Breast epithelium (tissue), 4 donors: ENCODE measurements at regions not wholly inside any gene's neighbourhood (a gene's known extent, or its start where the extent isn't known, plus 50 kb on each side); places are given as distances from the start of the nearest gene placed in this dataset.

Source experiments
- DNase-seq, 2 donors: peaks; one replicate each; pipeline ENCODE4 v3.0.0-alpha.2; 2019; ENCODE audit warnings: low spot score in 2 of 2
- H3K27ac ChIP-seq, 2 donors: fragments of 200-600 bp; sonication (generic) in 1 of 2; one replicate each; pipeline ENCODE4 v1.5.1; 2016 to 2019; ENCODE audit warnings: mild to moderate bottlenecking in 1 of 2
- H3K27me3 ChIP-seq, 2 donors: fragments of 200-600 bp; sonication (generic) in 1 of 2; one replicate each; pipeline versions ENCODE4 v1.5.1 to v1.6.0; 2017 to 2019; ENCODE audit warnings: control low read depth in 1 of 2, mild to moderate bottlenecking in 1 of 2
- H3K36me3 ChIP-seq: fragments of 200-600 bp; one replicate; pipeline ENCODE4 v1.5.1; 2019
- H3K4me1 ChIP-seq, 2 donors: fragments of 200-600 bp; sonication (generic); one replicate each; pipeline ENCODE4 v1.5.1; 2016 to 2019; ENCODE audit warnings: control low read depth in 1 of 2
- H3K4me3 ChIP-seq, 3 donors: fragments of 200-600 bp; sonication (generic); 1 replicate in 2 of 3; 2 replicates in 1 of 3; pipeline ENCODE4 v1.5.1; 2016 to 2019; ENCODE audit warnings: mild to moderate bottlenecking in 3 of 3, moderate library complexity in 2 of 3
- H3K9me3 ChIP-seq, 2 donors: fragments of 200-600 bp; sonication (generic) in 1 of 2; one replicate each; pipeline ENCODE4 v1.5.1; 2016 to 2019; ENCODE audit warnings: control low read depth in 1 of 2
- POLR2A ChIP-seq: fragments of 450-650 bp; IDR thresholded peaks from one replicate; pipeline ENCODE4 v1.6.1; 2016; ENCODE audit warnings: antibody characterized with exemption, mild to moderate bottlenecking, moderate library complexity
- POLR2AphosphoS5 ChIP-seq, 3 donors: sonication (generic); formaldehyde crosslinking; IDR thresholded peaks; one replicate each; pipeline ENCODE4 v1.6.1; 2017; ENCODE audit warnings: antibody characterized with exemption in 3 of 3
- intact Hi-C: fragments of 100-400 bp; cut with DNase I; formaldehyde crosslinking; loops from one replicate; pipeline ENCODE4 v1.15.1; 2023; ENCODE audit warnings: low total_unique reads
- TF ChIP-seq, protein P1 (sequence below), 3 donors: fragments of 450-650 bp; IDR thresholded peaks; one replicate each; pipeline ENCODE4 v1.5.1; 2016 to 2017; ENCODE audit warnings: antibody characterized with exemption in 3 of 3, mild to moderate bottlenecking in 3 of 3, moderate library complexity in 3 of 3

DNA sequence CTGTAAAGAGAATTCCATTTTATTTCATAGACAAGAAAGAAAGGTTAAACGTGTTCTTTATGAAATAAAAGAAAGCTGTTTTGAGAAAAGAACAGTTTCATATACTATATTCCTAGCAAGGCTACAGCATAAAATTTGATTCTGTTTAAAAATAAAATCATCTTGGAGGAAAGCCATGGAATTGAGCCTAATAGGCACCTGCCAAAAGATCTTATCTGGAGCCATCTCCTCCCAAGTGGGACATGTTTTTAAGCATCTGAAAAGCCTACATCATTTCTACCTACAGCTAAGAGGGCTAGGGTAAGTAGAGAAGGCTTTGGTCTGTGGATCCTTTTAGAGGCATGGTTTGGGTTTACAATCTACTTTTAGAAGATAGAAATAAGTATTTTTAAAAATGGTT is 89.3 kb downstream of the GAS1 start:
- no peak overlapping the region for H3K4me3 ChIP-seq
- H3K4me1 ChIP-seq = no peaks in the 10 kb centered on the region
- peak overlapping the region in 1 of 2 donors; percentile 49 for H3K27ac ChIP-seq
- TF ChIP-seq, protein P1, sequence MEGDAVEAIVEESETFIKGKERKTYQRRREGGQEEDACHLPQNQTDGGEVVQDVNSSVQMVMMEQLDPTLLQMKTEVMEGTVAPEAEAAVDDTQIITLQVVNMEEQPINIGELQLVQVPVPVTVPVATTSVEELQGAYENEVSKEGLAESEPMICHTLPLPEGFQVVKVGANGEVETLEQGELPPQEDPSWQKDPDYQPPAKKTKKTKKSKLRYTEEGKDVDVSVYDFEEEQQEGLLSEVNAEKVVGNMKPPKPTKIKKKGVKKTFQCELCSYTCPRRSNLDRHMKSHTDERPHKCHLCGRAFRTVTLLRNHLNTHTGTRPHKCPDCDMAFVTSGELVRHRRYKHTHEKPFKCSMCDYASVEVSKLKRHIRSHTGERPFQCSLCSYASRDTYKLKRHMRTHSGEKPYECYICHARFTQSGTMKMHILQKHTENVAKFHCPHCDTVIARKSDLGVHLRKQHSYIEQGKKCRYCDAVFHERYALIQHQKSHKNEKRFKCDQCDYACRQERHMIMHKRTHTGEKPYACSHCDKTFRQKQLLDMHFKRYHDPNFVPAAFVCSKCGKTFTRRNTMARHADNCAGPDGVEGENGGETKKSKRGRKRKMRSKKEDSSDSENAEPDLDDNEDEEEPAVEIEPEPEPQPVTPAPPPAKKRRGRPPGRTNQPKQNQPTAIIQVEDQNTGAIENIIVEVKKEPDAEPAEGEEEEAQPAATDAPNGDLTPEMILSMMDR (IDR thresholded peaks at IDR 0.05) = no peak
- TF ChIP-seq POLR2A (no peak), POLR2AphosphoS5 (IDR thresholded peaks at IDR 0.05) (no peak)
- H3K36me3 ChIP-seq = no peaks in the 10 kb centered on the region
- intact Hi-C loops = no loop called here
- H3K27me3 ChIP-seq = no peaks in the 10 kb centered on the region
- no peaks in the 10 kb centered on the region for H3K9me3 ChIP-seq
- no peak for DNase-seq

DNA sequence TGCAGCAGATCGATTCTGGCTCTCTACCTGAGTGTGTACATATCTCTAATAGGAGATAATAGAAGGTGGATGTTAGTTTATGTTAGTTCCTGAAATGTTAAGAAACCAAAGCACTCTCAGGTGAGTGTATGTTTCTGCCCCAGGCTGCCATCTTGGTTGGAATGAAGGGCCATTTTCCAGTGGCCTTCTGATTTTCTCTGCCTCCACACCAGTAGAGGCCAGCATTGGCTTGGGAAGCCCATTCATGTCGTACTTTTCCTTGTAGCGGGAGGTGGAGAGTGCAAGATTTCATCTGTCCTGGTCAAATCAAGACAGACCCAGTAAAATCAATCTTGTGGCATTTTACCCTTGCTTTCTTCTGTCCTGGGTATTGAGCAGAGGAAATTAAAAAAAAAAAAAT is 91.0 kb downstream of the GAS1 start:
- H3K36me3 ChIP-seq = no peaks in the 10 kb centered on the region
- DNase-seq = no peak
- intact Hi-C loops = no loop called here
- no peaks in the 10 kb centered on the region for H3K9me3 ChIP-seq
- no peaks in the 10 kb centered on the region for H3K27me3 ChIP-seq
- no peak overlapping the region for H3K27ac ChIP-seq
- H3K4me1 ChIP-seq = no peaks in the 10 kb centered on the region
- no peak for TF ChIP-seq POLR2A
- TF ChIP-seq POLR2AphosphoS5 (IDR thresholded peaks at IDR 0.05) = no peak
- TF ChIP-seq, protein P1 (IDR thresholded peaks at IDR 0.05) = no peak
- no peak overlapping the region for H3K4me3 ChIP-seq

DNA sequence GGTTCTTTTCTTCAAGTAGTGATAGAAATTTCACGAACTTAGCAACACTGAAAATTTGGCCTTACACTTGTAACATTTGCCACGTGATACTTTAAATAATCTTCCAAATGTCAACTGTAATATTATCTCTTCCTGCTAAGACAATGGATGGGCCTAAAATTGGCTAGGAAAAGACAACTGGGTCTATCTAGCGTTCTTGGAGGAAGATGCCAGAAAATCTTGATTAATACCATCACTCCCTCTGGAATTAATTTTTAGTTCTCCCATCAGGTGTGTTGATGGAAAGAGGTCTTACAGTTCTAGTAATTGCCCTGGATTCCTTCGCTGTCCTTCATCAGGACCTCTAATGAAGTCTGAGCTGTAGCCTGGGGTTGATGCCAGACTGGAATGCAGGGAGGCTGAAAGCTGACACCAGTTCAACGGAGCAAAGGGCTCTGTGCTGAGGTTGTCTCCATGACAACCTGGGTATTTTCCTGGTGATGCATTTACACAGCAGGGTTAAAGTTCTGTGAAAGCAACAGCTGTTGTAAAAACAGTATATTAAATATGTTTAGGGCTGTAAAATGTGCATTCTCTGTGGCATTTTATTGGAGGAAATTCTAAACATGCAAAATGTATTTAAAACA is 92.3 kb downstream of the GAS1 start:
- DNase-seq = no peak
- Histone ChIP-seq H3K9me3 (no peaks in the 10 kb centered on the region), H3K36me3 (no peaks in the 10 kb centered on the region), H3K4me1 (no peaks in the 10 kb centered on the region), H3K27ac (no peak overlapping the region), H3K4me3 (no peak overlapping the region), H3K27me3 (no peaks in the 10 kb centered on the region)
- intact Hi-C loops = no loop called here
- TF ChIP-seq, protein P1 (IDR thresholded peaks at IDR 0.05) = no peak
- TF ChIP-seq POLR2AphosphoS5 (IDR thresholded peaks at IDR 0.05) (no peak), POLR2A (no peak)

DNA sequence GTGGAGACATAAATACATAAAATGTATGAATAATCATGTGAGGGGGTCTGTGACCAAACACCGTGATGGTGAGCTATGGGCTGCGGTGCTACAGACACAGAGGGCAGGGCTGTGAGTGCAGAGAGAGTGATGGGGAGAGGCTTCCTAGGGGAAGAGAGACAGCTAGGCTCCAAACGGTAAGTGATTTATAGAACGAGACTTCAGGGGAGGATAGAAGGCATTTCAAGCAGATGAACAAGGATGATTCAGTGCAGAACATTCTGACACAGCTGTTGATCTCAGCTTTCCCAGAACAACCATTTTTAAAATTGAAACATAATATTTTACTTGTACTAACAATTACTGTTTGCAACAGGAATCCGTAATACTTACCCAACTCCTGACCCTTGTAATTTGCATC is 100.7 kb downstream of the GAS1 start:
- H3K9me3 ChIP-seq = no peaks in the 10 kb centered on the region
- DNase-seq = no peak
- TF ChIP-seq POLR2AphosphoS5 (IDR thresholded peaks at IDR 0.05) = no peak
- TF ChIP-seq, protein P1 (IDR thresholded peaks at IDR 0.05) = no peak
- no peak for TF ChIP-seq POLR2A
- H3K4me3 ChIP-seq = no peak overlapping the region
- no peaks in the 10 kb centered on the region for H3K4me1 ChIP-seq
- no peak overlapping the region for H3K27ac ChIP-seq
- no peaks in the 10 kb centered on the region for H3K36me3 ChIP-seq
- no peaks in the 10 kb centered on the region for H3K27me3 ChIP-seq
- intact Hi-C loops = loop anchor here (5.0 kb wide), 1 partner anchor 301 kb away; no protein-coding TSS in a partner anchor

DNA sequence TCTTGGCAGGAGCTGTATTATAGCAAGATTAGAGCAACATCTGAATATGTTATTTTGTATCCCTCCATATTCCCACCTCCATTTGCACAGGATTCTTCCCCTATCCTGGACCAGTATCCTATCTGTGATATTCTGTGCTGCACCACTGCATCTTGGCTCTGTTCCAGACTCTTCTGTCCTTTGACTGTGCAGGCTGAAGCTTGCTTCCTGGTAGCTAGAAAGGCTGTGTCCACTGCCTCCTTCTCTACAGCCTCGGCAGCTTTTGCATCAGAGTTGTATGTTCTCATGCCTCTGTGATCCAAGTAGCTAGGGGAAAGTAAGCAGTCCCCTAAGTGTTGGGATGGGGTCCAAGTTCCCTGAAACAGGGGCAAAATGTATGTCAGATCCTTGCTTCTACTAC is 104.1 kb downstream of the GAS1 start:
- H3K27ac ChIP-seq = no peak overlapping the region
- TF ChIP-seq POLR2A = no peak
- TF ChIP-seq, protein P1 (IDR thresholded peaks at IDR 0.05) = no peak
- TF ChIP-seq POLR2AphosphoS5 (IDR thresholded peaks at IDR 0.05) = no peak
- no peaks in the 10 kb centered on the region for H3K36me3 ChIP-seq
- no peak overlapping the region for H3K4me3 ChIP-seq
- intact Hi-C loops = no loop called here
- H3K27me3 ChIP-seq = no peaks in the 10 kb centered on the region
- DNase-seq = no peak
- no peaks in the 10 kb centered on the region for H3K9me3 ChIP-seq
- H3K4me1 ChIP-seq = no peaks in the 10 kb centered on the region
